VCaP (cell line): ENCODE measurements at regions not wholly inside any gene's neighbourhood (a gene's known extent, or its start where the extent isn't known, plus 50 kb on each side); places are given as distances from the start of the nearest gene placed in this dataset.
"Not testable (repeated sequence)": the region's sequence is repeated elsewhere in the genome, so short reads cannot be mapped to it uniquely, and the experiment has no call there.

Source experiments
- H3K27ac ChIP-seq: fragments of 450-650 bp; 2 replicates; pipeline ENCODE4 v1.5.1; 2017
- TF ChIP-seq, protein P1 (sequence below): fragments of 450-650 bp; conservative IDR thresholded peaks from 2 replicates; pipeline ENCODE4 v1.5.1; 2017; ENCODE audit warnings: mild to moderate bottlenecking, moderate library complexity

GRCh38 chr5:152599096-152599495, 194.0 kb upstream of the NMUR2 start:
- TF ChIP-seq, protein P1, sequence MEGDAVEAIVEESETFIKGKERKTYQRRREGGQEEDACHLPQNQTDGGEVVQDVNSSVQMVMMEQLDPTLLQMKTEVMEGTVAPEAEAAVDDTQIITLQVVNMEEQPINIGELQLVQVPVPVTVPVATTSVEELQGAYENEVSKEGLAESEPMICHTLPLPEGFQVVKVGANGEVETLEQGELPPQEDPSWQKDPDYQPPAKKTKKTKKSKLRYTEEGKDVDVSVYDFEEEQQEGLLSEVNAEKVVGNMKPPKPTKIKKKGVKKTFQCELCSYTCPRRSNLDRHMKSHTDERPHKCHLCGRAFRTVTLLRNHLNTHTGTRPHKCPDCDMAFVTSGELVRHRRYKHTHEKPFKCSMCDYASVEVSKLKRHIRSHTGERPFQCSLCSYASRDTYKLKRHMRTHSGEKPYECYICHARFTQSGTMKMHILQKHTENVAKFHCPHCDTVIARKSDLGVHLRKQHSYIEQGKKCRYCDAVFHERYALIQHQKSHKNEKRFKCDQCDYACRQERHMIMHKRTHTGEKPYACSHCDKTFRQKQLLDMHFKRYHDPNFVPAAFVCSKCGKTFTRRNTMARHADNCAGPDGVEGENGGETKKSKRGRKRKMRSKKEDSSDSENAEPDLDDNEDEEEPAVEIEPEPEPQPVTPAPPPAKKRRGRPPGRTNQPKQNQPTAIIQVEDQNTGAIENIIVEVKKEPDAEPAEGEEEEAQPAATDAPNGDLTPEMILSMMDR, result no peak
- H3K27ac ChIP-seq, result no peak overlapping the region

- TF ChIP-seq, protein P1, result no peak
- H3K27ac ChIP-seq, result no peak overlapping the region
Observed at GRCh38 chr5:152601806-152602732, 197.0 kb upstream of the NMUR2 start.

DNA sequence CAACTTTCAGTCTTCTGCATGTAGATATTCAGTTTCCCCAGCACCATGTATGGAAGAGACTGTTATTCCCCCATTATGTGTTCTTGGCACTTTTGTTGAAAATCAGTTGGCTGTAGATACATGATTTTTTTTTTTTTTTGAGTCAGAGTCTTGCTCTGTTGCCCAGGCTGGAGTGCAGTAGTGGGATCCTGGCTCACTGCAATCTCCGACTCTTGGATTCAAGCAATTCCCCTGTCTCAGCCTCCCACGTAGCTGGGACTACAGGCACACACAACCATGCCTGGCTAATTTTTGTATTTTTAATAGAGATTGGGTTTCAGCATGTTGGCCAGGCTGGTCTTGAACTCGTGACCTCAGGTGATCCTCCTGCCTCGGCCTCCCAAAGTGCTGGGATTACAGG, 201.0 kb upstream of the NMUR2 start:
- H3K27ac ChIP-seq, result not testable (repeated sequence)

GRCh38 chr5:152606776-152607364, 201.8 kb upstream of the NMUR2 start:
- no peak overlapping the region for H3K27ac ChIP-seq
- TF ChIP-seq, protein P1, result no peak

DNA sequence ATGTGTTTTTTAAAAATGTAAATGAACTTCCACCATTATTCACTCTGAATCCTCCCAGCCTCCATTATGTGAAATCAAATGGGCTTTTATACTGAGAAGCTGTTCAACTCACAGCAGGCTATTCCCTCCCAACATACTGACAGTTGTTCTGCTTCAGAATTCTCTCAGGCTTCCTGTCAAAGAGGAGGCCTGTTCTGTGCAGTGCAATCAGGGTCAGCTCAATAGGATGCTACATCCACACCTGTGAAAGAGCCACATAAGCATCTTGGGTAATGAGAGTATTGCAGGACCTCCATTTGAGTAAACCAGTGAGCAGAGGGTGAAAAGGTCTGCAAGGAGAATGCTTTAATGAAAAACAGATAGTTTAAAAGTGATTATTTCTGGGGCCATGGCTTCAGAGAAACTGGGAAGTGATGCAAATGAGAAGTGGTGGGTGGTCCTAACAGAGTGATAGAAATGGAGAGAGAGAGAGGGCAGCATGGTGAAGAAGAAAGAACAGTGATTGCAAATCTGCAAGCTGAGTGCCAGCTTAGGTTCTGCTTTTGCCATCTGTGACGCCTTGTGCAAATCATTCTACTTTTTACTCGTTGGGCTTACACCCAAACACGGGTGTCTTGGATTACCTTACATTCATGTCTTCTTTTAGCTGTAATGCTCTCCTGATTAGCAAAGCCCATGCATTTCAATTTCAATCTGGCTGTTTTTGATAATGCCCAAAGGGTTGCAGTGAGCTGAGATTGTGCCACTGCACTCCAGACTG, 202.5 kb upstream of the NMUR2 start:
- TF ChIP-seq, protein P1, result no peak
- no peak overlapping the region for H3K27ac ChIP-seq

DNA sequence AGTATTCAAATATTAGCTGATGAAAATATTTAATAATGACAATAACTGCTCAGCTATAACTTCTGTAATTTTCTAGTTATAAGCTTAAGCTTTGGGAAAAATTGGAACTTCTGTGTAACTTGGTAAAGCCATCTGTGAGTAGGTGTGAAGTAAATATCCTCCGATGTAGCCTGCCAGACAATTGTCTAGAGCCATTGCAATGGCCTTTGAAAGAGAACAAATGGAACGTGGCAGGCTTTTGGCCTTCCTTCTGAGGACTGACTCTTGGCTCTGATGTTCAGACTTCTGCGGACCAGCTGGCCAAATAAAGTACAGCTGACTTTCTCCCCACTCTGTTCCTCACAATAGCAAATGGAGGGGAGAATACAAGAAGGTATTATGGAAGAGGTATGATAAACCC, 203.4 kb upstream of the NMUR2 start:
- TF ChIP-seq, protein P1, result no peak

DNA sequence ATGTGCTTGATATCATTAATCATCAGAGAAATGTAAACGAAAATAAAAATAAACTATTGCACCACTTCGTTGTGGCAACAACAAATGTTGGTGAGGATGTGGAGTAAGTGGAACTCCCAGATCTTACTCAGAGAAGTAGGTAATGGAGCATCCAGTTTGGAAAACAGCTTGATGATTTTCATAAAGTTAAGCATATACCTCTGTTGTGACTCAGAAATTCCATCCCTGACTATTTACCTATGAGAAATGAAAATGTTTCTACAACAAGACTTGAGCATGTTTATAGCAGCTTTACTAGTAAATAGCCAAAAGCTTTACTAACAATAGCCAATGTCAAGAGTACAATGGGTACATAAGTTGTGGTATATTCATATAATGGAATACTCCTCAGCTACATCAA, 214.7 kb upstream of the NMUR2 start:
- no peak overlapping the region for H3K27ac ChIP-seq
- TF ChIP-seq, protein P1, result no peak

More for the DNA sequence above, 203.4 kb upstream of the NMUR2 start:
- H3K27ac ChIP-seq, result no peak overlapping the region
